HCEC 1CT (cell line): ENCODE measurements at regions not wholly inside any gene's neighbourhood (a gene's known extent, or its start where the extent isn't known, plus 50 kb on each side); places are given as distances from the start of the nearest gene placed in this dataset.

Source experiments
- DNase-seq: peaks from one replicate; pipeline ENCODE4 v3.0.0-alpha.2; 2017

GRCh38 chr15:31557899-31558298 is 231.3 kb downstream of the KLF13 start:
- no peak for DNase-seq

- no peak for DNase-seq
Observed at GRCh38 chr15:31558840-31559239, 232.2 kb downstream of the KLF13 start.

- DNase-seq = no peak
Observed at GRCh38 chr15:31559786-31560185, 233.2 kb downstream of the KLF13 start.

- DNase-seq = no peak
Observed at GRCh38 chr15:31560643-31561042, 234.0 kb downstream of the KLF13 start.

- DNase-seq = no peak
Observed at GRCh38 chr15:31561156-31561555, 234.5 kb downstream of the KLF13 start.

GRCh38 chr15:31563001-31563400 is 236.4 kb downstream of the KLF13 start:
- DNase-seq = no peak

- DNase-seq = no peak
Observed at GRCh38 chr15:31563421-31563820, 236.8 kb downstream of the KLF13 start.

- DNase-seq = no peak
Observed at GRCh38 chr15:31567861-31568260, 241.2 kb downstream of the KLF13 start.

- DNase-seq = no peak
Observed at GRCh38 chr15:31569836-31570235, 243.2 kb downstream of the KLF13 start.

GRCh38 chr15:31570591-31570990 is 244.0 kb downstream of the KLF13 start:
- DNase-seq = no peak

GRCh38 chr15:31571676-31572075 is 245.0 kb downstream of the KLF13 start:
- DNase-seq = peak; percentile 52

- DNase-seq = no peak
Observed at GRCh38 chr15:31573759-31574158, 247.1 kb downstream of the KLF13 start.

- DNase-seq = no peak
Observed at GRCh38 chr15:31574766-31575165, 248.1 kb downstream of the KLF13 start.

- no peak for DNase-seq
Observed at GRCh38 chr15:31577108-31577507, 250.5 kb downstream of the KLF13 start.

- DNase-seq = no peak
Observed at GRCh38 chr15:31579282-31579681, 252.6 kb downstream of the KLF13 start.

- no peak for DNase-seq
Observed at GRCh38 chr15:31579976-31580375, 253.3 kb downstream of the KLF13 start.

- DNase-seq = no peak
Observed at GRCh38 chr15:31584195-31584594, 257.6 kb downstream of the KLF13 start.

GRCh38 chr15:31585240-31585639 is 258.6 kb downstream of the KLF13 start:
- DNase-seq = no peak

- DNase-seq = no peak
Observed at GRCh38 chr15:31586841-31587240, 260.2 kb downstream of the KLF13 start.

GRCh38 chr15:31587583-31587982 is 260.9 kb downstream of the KLF13 start:
- no peak for DNase-seq

GRCh38 chr15:31590609-31591008 is 264.0 kb downstream of the KLF13 start:
- no peak for DNase-seq

GRCh38 chr15:31591908-31592307 is 265.3 kb downstream of the KLF13 start:
- DNase-seq = no peak

GRCh38 chr15:31597466-31597865 is 270.8 kb downstream of the KLF13 start:
- DNase-seq = no peak

GRCh38 chr15:31598620-31599019 is 272.0 kb downstream of the KLF13 start:
- DNase-seq = no peak

- peak; percentile 39 for DNase-seq
Observed at GRCh38 chr15:31605467-31605931, 278.9 kb downstream of the KLF13 start.

- peak; percentile 96 for DNase-seq
Observed at GRCh38 chr15:31606194-31606669, 279.6 kb downstream of the KLF13 start.
